K562 (cell line): ENCODE measurements at regions not wholly inside any gene's neighbourhood (a gene's known extent, or its start where the extent isn't known, plus 50 kb on each side); places are given as distances from the start of the nearest gene placed in this dataset.

Source experiments
- ATAC-seq: fragments of 200-7000 bp; cut with Tn5 transposase; 3 replicates; pipeline ENCODE4 v1.9.1; 2020; ENCODE audit warnings: moderate library complexity
- BruUV-seq: library from RNA; stranded (reverse); fragments of 400-500 nt; replicated peaks from 2 replicates; lab custom pipeline; 2021; lab: Mats Ljungman, UMichigan
- CTCF ChIA-PET: fragments of 300-600 bp; formaldehyde crosslinking; extraction: SDS; loops from one replicate; lab custom pipeline; 2021; ENCODE audit warnings: low intra/inter-chr PET ratio; lab: Yijun Ruan, JAX
- POLR2A ChIA-PET: fragments of 300-600, 350-650 bp; sonication (Branson Sonifier 250); formaldehyde crosslinking; extraction: SDS; loops from one replicate; lab custom pipeline; 2021; ENCODE audit warnings: antibody characterized with exemption, inconsistent platforms; lab: Yijun Ruan, JAX
- DNase-seq, 4 experiments: peaks; one replicate each; pipeline versions ENCODE4 v3.0.0 to v3.0.0-alpha.2; 2011 to 2018; ENCODE audit warnings: low spot score in 3 of 4, mixed read lengths in 3 of 4; ENCODE audit errors: extremely low read depth in 1 of 4
- FAIRE-seq: peaks from 2 replicates; lab custom pipeline; 2011; peaks lifted over from hg19 to GRCh38; lab: Jason Lieb, UNC
- H2AFZ ChIP-seq: 2 replicates; pipeline ENCODE4 v1.6.0; 2011; ENCODE audit warnings: low read depth, low read length, control low read depth, inconsistent platforms
- H3K27ac ChIP-seq: fragments of 200-600 bp; 3 replicates; pipeline ENCODE4 v1.8.0; 2011; ENCODE audit warnings: low read depth, mild to moderate bottlenecking, control low read depth, inconsistent platforms, low read length, moderate library complexity, mixed read lengths; ENCODE audit errors: extremely low read depth
- H3K27me3 ChIP-seq, 2 experiments: fragments of 300-600 bp in 1 of 2; 2 replicates in 1 of 2; 3 replicates in 1 of 2; pipeline versions ENCODE4 v1.6.0 to v1.8.0; 2011; ENCODE audit warnings: inconsistent platforms in 2 of 2, low read length in 2 of 2, mild to moderate bottlenecking in 1 of 2, mixed read lengths in 1 of 2, moderate library complexity in 1 of 2; ENCODE audit not compliant: control insufficient read depth in 2 of 2, insufficient read depth in 2 of 2
- H3K36me3 ChIP-seq: fragments of 300-600 bp; 3 replicates; pipeline ENCODE4 v1.8.0; 2011; ENCODE audit warnings: mild to moderate bottlenecking, low read length, inconsistent platforms; ENCODE audit not compliant: control insufficient read depth, insufficient read depth
- H3K4me1 ChIP-seq, 2 experiments: fragments of 200-600 bp in 1 of 2; replicated peaks in 1 of 2; 2 replicates in 1 of 2; 3 replicates in 1 of 2; pipeline versions ENCODE4 v1.5.1 to v1.8.0; 2011; ENCODE audit warnings: inconsistent platforms in 2 of 2, low read length in 2 of 2, mild to moderate bottlenecking in 1 of 2, mixed read lengths in 1 of 2, moderate library complexity in 1 of 2; ENCODE audit not compliant: control insufficient read depth in 2 of 2, insufficient read depth in 2 of 2
- H3K4me2 ChIP-seq: 2 replicates; pipeline ENCODE4 v1.6.1; 2011; ENCODE audit warnings: low read length, control low read depth, inconsistent platforms, mixed read lengths; ENCODE audit not compliant: insufficient read depth
- H3K4me3 ChIP-seq: fragments of 200-600 bp; sonication (generic), shearing (Covaris generic); 2 replicates; pipeline ENCODE4 v1.5.1; 2016; ENCODE audit warnings: control low read depth, inconsistent platforms
- H3K79me2 ChIP-seq: fragments of 200-600 bp; 3 replicates; pipeline ENCODE4 v1.8.0; 2011; ENCODE audit warnings: low read length, inconsistent platforms; ENCODE audit not compliant: control insufficient read depth, insufficient read depth
- H3K9ac ChIP-seq, 2 experiments: 2 replicates each; pipeline versions ENCODE4 v1.6.0 to v1.6.1; 2011; ENCODE audit warnings: low read depth in 2 of 2, low read length in 2 of 2, control low read depth in 1 of 2, inconsistent platforms in 1 of 2, mild to moderate bottlenecking in 1 of 2, mixed read lengths in 1 of 2; ENCODE audit not compliant: insufficient read depth in 1 of 2
- H3K9me1 ChIP-seq: one replicate; pipeline ENCODE4 v1.6.0; 2011; ENCODE audit warnings: inconsistent platforms, mild to moderate bottlenecking, low read length, moderate library complexity; ENCODE audit not compliant: control insufficient read depth, insufficient read depth
- H3K9me3 ChIP-seq: replicated peaks from 2 replicates; pipeline ENCODE4 v1.5.1; 2011; ENCODE audit warnings: low read depth, low read length, inconsistent platforms; ENCODE audit not compliant: control insufficient read depth, insufficient read depth
- H4K20me1 ChIP-seq: replicated peaks from 2 replicates; pipeline ENCODE4 v1.6.1; 2011; ENCODE audit warnings: low read length, inconsistent platforms, mixed read lengths; ENCODE audit not compliant: control insufficient read depth, insufficient read depth
- ARNT ChIP-seq, 2 experiments: fragments of 450-650 bp; IDR thresholded peaks; 2 replicates each; pipeline ENCODE4 v1.6.1; 2016; ENCODE audit warnings: mild to moderate bottlenecking in 1 of 2
- BRF1 ChIP-seq: IDR thresholded peaks from 3 replicates; pipeline ENCODE4 v1.6.1; 2011; ENCODE audit warnings: borderline replicate concordance, mild to moderate bottlenecking; ENCODE audit not compliant: insufficient read length; ENCODE audit errors: extremely low read depth
- BRF2 ChIP-seq: IDR thresholded peaks from 3 replicates; pipeline ENCODE4 v1.6.1; 2011; ENCODE audit warnings: borderline replicate concordance, mild to moderate bottlenecking; ENCODE audit not compliant: insufficient read length, insufficient read depth
- CBFA2T3 ChIP-seq: fragments of 450-650 bp; IDR thresholded peaks from 2 replicates; pipeline ENCODE4 v1.6.1; 2017
- CHCHD3 ChIP-seq: fragments of 250-450 bp; sonication (Bioruptor Pico); IDR thresholded peaks from 2 replicates; pipeline ENCODE4 v2.1.2; 2022; ENCODE audit warnings: mild to moderate bottlenecking
- DACH1 ChIP-seq: fragments of 450-650 bp; IDR thresholded peaks from 2 replicates; pipeline ENCODE4 v1.6.1; 2018; ENCODE audit not compliant: partially characterized antibody
- E2F1 ChIP-seq: sonication (generic); formaldehyde crosslinking; IDR thresholded peaks from 2 replicates; pipeline ENCODE4 v1.8.1; 2023; ENCODE audit warnings: mild to moderate bottlenecking, missing genetic modification reagents, moderate library complexity
- ELF4 ChIP-seq: fragments of 450-650 bp; formaldehyde crosslinking; IDR thresholded peaks from 2 replicates; pipeline ENCODE4 v1.4.0; 2022; ENCODE audit warnings: missing genetic modification characterization
- FOSL1 ChIP-seq: fragments of 200-800 bp; sonication (Bioruptor generic); conservative IDR thresholded peaks from 2 replicates; pipeline ENCODE4 v1.6.1; 2016; ENCODE audit warnings: missing genetic modification characterization, missing compliant biosample characterization
- FOXJ3 ChIP-seq: sonication (generic); formaldehyde crosslinking; IDR thresholded peaks from 2 replicates; pipeline ENCODE4 v1.4.0; 2020; ENCODE audit warnings: mild to moderate bottlenecking, missing genetic modification reagents
- RAD51 ChIP-seq: fragments of 450-650 bp; IDR thresholded peaks from 2 replicates; pipeline ENCODE4 v1.7.1; 2016; ENCODE audit warnings: low read depth, mild to moderate bottlenecking, borderline replicate concordance
- SIRT6 ChIP-seq: IDR thresholded peaks from one replicate; pipeline ENCODE4 v1.6.1; 2012; ENCODE audit warnings: low read depth, mild to moderate bottlenecking, control low read depth, inconsistent platforms, low read length, moderate library complexity
- TAL1 ChIP-seq: fragments of 450-650 bp; IDR thresholded peaks from 2 replicates; pipeline ENCODE4 v1.6.1; 2016; ENCODE audit warnings: mild to moderate bottlenecking
- TEAD2 ChIP-seq: fragments of 450-650 bp; IDR thresholded peaks from 2 replicates; pipeline ENCODE4 v1.6.1; 2016; ENCODE audit warnings: missing genetic modification characterization, control low read depth, missing compliant biosample characterization
- ZBTB2 ChIP-seq: fragments of 450-650 bp; IDR thresholded peaks from 2 replicates; pipeline ENCODE4 v1.6.1; 2016; ENCODE audit warnings: antibody characterized with exemption
- ZNF124 ChIP-seq: sonication (generic); formaldehyde crosslinking; IDR thresholded peaks from 2 replicates; pipeline ENCODE4 v1.8.1; 2022; ENCODE audit warnings: missing genetic modification reagents
- ZNF133 ChIP-seq: fragments of 250-450 bp; sonication (Bioruptor Pico); IDR thresholded peaks from 2 replicates; pipeline ENCODE4 v1.4.0; 2020; ENCODE audit warnings: mild to moderate bottlenecking
- WGBS: fragments of 100-300 bp; shearing (Covaris generic); methylation state at CpG from one replicate; pipeline ENCODE4 v1.1.6; 2016; ENCODE audit warnings: low coverage, mixed read lengths; ENCODE audit not compliant: insufficient coverage; ENCODE audit errors: missing lambda C conversion rate; 5-methylcytosine and 5-hydroxymethylcytosine counted together
- in situ Hi-C: fragments of 300-500 bp; cut with MboI; formaldehyde crosslinking; loops from 4 replicates; pipeline ENCODE4 v1.15.0; 2018; ENCODE audit warnings: inconsistent platforms, mixed read lengths
- intact Hi-C: fragments of 100-400 bp; cut with micrococcal nuclease; formaldehyde crosslinking; loops from 2 replicates; pipeline ENCODE4 v1.14.2; 2022

- 38% methylated on average over 6 of the region's 6 CpGs for WGBS
- CTCF ChIA-PET, result no interaction called here
Measured at GRCh38 chr4:79682801-79683530, 274.9 kb upstream of the GK2 start.

More at GRCh38 chr4:79682801-79683530, 274.9 kb upstream of the GK2 start:
- no peak for FAIRE-seq
- Histone ChIP-seq H3K4me1 (peaks cover 0 to 17% of the 10 kb centered on the region in 2 experiments; a peak in 3 of 5 replicates), H3K27ac (no peak overlapping the region), H2AFZ (no peak overlapping the region), H3K9me3 (no peaks in the 10 kb centered on the region), H3K79me2 (no peaks in the 10 kb centered on the region), H4K20me1 (no peaks in the 10 kb centered on the region), H3K27me3 (no peaks in the 10 kb centered on the region), H3K4me3 (no peak overlapping the region), H3K36me3 (no peaks in the 10 kb centered on the region), H3K4me2 (no peak overlapping the region), H3K9ac (no peak overlapping the region), H3K9me1 (no peaks in the 10 kb centered on the region)
- DNase-seq, result no peak
- no TSS peak for BruUV-seq
- no peak for ATAC-seq
- intact Hi-C loops, result no loop called here
- TF ChIP-seq ZNF124 (CRISPR knock-in tag) (no peak), ELF4 (no peak), BRF2 (no peak), FOSL1 (no peak), CBFA2T3 (no peak), E2F1 (no peak), RAD51 (no peak), ZNF133 (CRISPR knock-in tag) (no peak), BRF1 (no peak), SIRT6 (no peak), ARNT (IDR thresholded peaks at IDR 0.05) (no peak), CHCHD3 (CRISPR knock-in tag) (no peak), DACH1 (no peak), ZBTB2 (no peak), TAL1 (no peak), FOXJ3 (CRISPR knock-in tag) (no peak), TEAD2 (tag) (no peak)
- in situ Hi-C loops, result no loop called here
- POLR2A ChIA-PET, result interaction anchor here (0.6 kb wide), 1 partner anchor 573 kb away, joined by 3 read pairs; no protein-coding TSS in a partner anchor
